A673 (cell line): ENCODE measurements at regions not wholly inside any gene's neighbourhood (a gene's known extent, or its start where the extent isn't known, plus 50 kb on each side); places are given as distances from the start of the nearest gene placed in this dataset.

ENCODE experiments used
- BruUV-seq: library from RNA; stranded (reverse); fragments of 400-500 nt; replicated peaks from 2 replicates; lab custom pipeline; 2021; lab: Mats Ljungman, UMichigan
- CTCF ChIA-PET: fragments of 300-600 bp; sonication (Branson Sonifier 250); formaldehyde crosslinking; loops from one replicate; lab custom pipeline; 2022; ENCODE audit warnings: antibody characterized with exemption; lab: Charles Lee
- POLR2A ChIA-PET: fragments of 300-600 bp; sonication (Branson Sonifier 250); formaldehyde crosslinking; loops from one replicate; lab custom pipeline; 2022; ENCODE audit warnings: antibody characterized with exemption; ENCODE audit not compliant: low non-redundant PET; lab: Charles Lee
- DNase-seq: peaks from one replicate; pipeline ENCODE4 v3.0.0-alpha.2; 2015; ENCODE audit warnings: low spot score
- H3K27ac ChIP-seq: fragments of 200-600 bp; sonication (generic); 2 replicates; pipeline ENCODE4 v1.5.1; 2016; ENCODE audit warnings: mixed run types, low read depth, mild to moderate bottlenecking, mixed read lengths, antibody characterized with exemption, low read length; ENCODE audit not compliant: poor library complexity, severe bottlenecking
- H3K27me3 ChIP-seq: fragments of 200-600 bp; sonication (generic); replicated peaks from 2 replicates; pipeline ENCODE4 v1.6.1; 2017; ENCODE audit warnings: mixed run types, low read depth, mild to moderate bottlenecking, mixed read lengths, antibody characterized with exemption, low read length; ENCODE audit not compliant: insufficient read depth, poor library complexity
- H3K36me3 ChIP-seq: fragments of 200-600 bp; sonication (generic); 2 replicates; pipeline ENCODE4 v1.6.1; 2016; ENCODE audit warnings: mixed run types, mild to moderate bottlenecking, mixed read lengths, antibody characterized with exemption, low read length; ENCODE audit not compliant: insufficient read depth, poor library complexity, severe bottlenecking
- H3K4me1 ChIP-seq: fragments of 200-600 bp; sonication (generic); 2 replicates; pipeline ENCODE4 v1.6.1; 2017; ENCODE audit warnings: mixed run types, mild to moderate bottlenecking, mixed read lengths, antibody characterized with exemption, low read length; ENCODE audit not compliant: insufficient read depth, poor library complexity, severe bottlenecking
- H3K4me3 ChIP-seq: fragments of 200-600 bp; sonication (generic); 2 replicates; pipeline ENCODE4 v1.5.1; 2016; ENCODE audit warnings: low read depth, mixed run types, mild to moderate bottlenecking, mixed read lengths, low read length; ENCODE audit not compliant: poor library complexity, severe bottlenecking
- H3K9me3 ChIP-seq: fragments of 200-600 bp; sonication (generic); 2 replicates; pipeline ENCODE4 v1.6.1; 2016; ENCODE audit warnings: mixed run types, low read depth, mild to moderate bottlenecking, mixed read lengths, antibody characterized with exemption, low read length; ENCODE audit not compliant: poor library complexity, severe bottlenecking
- CTCF ChIP-seq: fragments of 300-800, 200-600 bp; sonication (generic); conservative IDR thresholded peaks from 2 replicates; pipeline ENCODE4 v1.5.1; 2017; ENCODE audit warnings: low read depth, mild to moderate bottlenecking, antibody characterized with exemption, low read length, moderate library complexity, mixed read lengths
- EZH2 ChIP-seq: fragments of 200-600 bp; sonication (generic); IDR thresholded peaks from 2 replicates; pipeline ENCODE4 v1.6.1; 2017; ENCODE audit warnings: borderline replicate concordance, low read depth, mild to moderate bottlenecking, mixed read lengths, antibody characterized with exemption, low read length; ENCODE audit not compliant: poor library complexity, severe bottlenecking
- intact Hi-C: fragments of 100-400 bp; cut with micrococcal nuclease; formaldehyde crosslinking; loops from one replicate; pipeline ENCODE4 v1.10.0; 2022; ENCODE audit not compliant: unreplicated experiment

- ChIA-PET POLR2A (no interaction called here), CTCF (no interaction called here)
- intact Hi-C loops = loop anchor here (5.0 kb wide), 1 partner anchor 43 kb away; no protein-coding TSS in a partner anchor
- DNase-seq = no peak
- BruUV-seq = no TSS peak
- H3K4me1 ChIP-seq = peaks cover 62% of the 10 kb centered on the region
- H3K4me3 ChIP-seq = no peak overlapping the region
- H3K36me3 ChIP-seq = no peaks in the 10 kb centered on the region
- no peaks in the 10 kb centered on the region for H3K9me3 ChIP-seq
- peak overlapping the region; percentile 18 for H3K27ac ChIP-seq
- no peaks in the 10 kb centered on the region for H3K27me3 ChIP-seq
- TF ChIP-seq EZH2 = no peak
- TF ChIP-seq CTCF = no peak
Observed at GRCh38 chr9:88775037-88775471, 216.2 kb upstream of the S1PR3 start.

GRCh38 chr9:88775559-88775958 is 215.7 kb upstream of the S1PR3 start:
- BruUV-seq = no TSS peak
- no peak overlapping the region for H3K27ac ChIP-seq
- no peak overlapping the region for H3K4me3 ChIP-seq
- ChIA-PET CTCF (no interaction called here), POLR2A (no interaction called here)
- H3K9me3 ChIP-seq = no peaks in the 10 kb centered on the region
- intact Hi-C loops = loop anchor here (5.0 kb wide), 1 partner anchor 43 kb away; no protein-coding TSS in a partner anchor
- no peak for DNase-seq
- H3K4me1 ChIP-seq = peaks cover 62% of the 10 kb centered on the region
- H3K36me3 ChIP-seq = no peaks in the 10 kb centered on the region
- TF ChIP-seq EZH2 (no peak), CTCF (no peak)
- H3K27me3 ChIP-seq = no peaks in the 10 kb centered on the region

GRCh38 chr9:88775966-88776365 is 215.3 kb upstream of the S1PR3 start:
- no peaks in the 10 kb centered on the region for H3K9me3 ChIP-seq
- no TSS peak for BruUV-seq
- DNase-seq = no peak
- no peak for TF ChIP-seq CTCF
- TF ChIP-seq EZH2 = no peak
- intact Hi-C loops = loop anchor here (5.0 kb wide), 1 partner anchor 44 kb away; no protein-coding TSS in a partner anchor
- H3K36me3 ChIP-seq = no peaks in the 10 kb centered on the region
- CTCF ChIA-PET = no interaction called here
- H3K4me1 ChIP-seq = peaks cover 62% of the 10 kb centered on the region
- H3K27me3 ChIP-seq = no peaks in the 10 kb centered on the region
- no peak overlapping the region for H3K27ac ChIP-seq
- no peak overlapping the region for H3K4me3 ChIP-seq
- POLR2A ChIA-PET = no interaction called here
